C4-2B (cell line): ENCODE measurements at regions not wholly inside any gene's neighbourhood (a gene's known extent, or its start where the extent isn't known, plus 50 kb on each side); places are given as distances from the start of the nearest gene placed in this dataset.
"Not testable (repeated sequence)": the region's sequence is repeated elsewhere in the genome, so short reads cannot be mapped to it uniquely, and the experiment has no call there.

Source experiments
- H3K27ac ChIP-seq: fragments of 450-650 bp; 2 replicates; pipeline ENCODE4 v1.5.1; 2017
- CTCF ChIP-seq: fragments of 450-650 bp; conservative IDR thresholded peaks from 2 replicates; pipeline ENCODE4 v1.5.1; 2017; ENCODE audit warnings: mild to moderate bottlenecking
- ZFX ChIP-seq: fragments of 450-650 bp; IDR thresholded peaks from 2 replicates; pipeline ENCODE4 v1.6.1; 2017

DNA sequence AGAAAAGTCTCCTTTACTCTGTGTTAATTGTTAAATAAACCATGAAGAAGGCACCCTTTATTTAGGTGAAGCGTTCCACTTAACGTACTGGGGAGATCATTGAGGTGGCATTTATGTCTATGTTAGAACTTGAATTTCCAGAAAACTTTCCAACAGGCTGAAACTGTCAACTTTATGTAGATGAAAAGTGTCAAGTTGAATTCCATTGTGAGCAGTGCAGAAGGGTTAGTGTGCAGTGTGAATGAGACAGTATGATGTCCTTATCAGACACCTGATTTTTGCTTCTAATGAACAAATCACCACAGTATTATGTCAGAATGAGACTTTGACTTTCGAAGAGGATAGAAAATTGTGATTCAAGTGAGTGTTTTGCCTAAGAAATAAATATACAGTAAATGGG lies 761.6 kb upstream of the SEMA6A start:
- TF ChIP-seq ZFX: no peak
- TF ChIP-seq CTCF: no peak
- H3K27ac ChIP-seq: no peak overlapping the region

DNA sequence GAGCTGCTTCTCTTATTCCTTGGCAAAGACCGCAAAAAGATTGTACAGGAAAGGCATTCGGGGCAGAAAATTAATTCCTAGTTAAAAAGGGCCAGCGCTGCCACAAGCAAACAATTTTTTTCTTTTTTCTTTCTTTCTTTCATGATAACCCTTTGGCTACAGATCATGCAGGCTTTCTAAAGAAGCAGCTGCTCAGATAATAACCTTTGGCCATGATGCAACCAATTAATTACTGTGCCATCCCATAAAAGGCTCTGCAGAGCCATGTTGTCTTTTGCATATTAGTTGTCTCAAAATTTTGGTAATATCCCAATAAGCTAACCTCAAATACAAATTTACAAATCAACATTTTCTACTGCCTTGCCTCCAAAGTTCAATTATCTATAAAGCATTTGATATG lies 758.4 kb upstream of the SEMA6A start:
- H3K27ac ChIP-seq: no peak overlapping the region
- no peak for TF ChIP-seq CTCF
- TF ChIP-seq ZFX: no peak

- TF ChIP-seq ZFX: no peak
- TF ChIP-seq CTCF: no peak
- no peak overlapping the region for H3K27ac ChIP-seq
These were observed 757.7 kb upstream of the SEMA6A start for GRCh38 chr5:117332341-117332740.

- TF ChIP-seq CTCF (no peak), ZFX (no peak)
- no peak overlapping the region for H3K27ac ChIP-seq
These were observed 752.9 kb upstream of the SEMA6A start for GRCh38 chr5:117327511-117327910.

DNA sequence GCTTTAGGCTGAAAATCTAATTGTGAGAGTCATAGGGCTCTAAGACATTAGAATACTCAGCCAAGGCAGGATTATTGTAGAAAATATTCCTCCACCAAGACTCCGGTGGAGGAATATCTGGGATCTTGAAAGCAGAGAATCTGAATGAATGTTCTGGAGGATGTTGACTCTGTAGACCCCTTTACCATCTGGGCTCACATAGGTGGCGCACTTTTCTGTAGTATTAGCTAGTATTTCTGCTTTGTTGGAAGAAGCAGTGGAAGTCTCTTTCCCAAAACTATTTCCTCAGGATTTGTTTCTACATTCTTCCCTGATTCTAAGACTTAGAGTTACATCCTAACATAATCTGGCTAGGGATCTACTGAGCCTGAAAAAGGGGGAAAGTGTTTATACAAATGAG lies 752.4 kb upstream of the SEMA6A start:
- H3K27ac ChIP-seq: no peak overlapping the region
- TF ChIP-seq ZFX (no peak), CTCF (0 out of 2 replicates have a peak, but pooled peaks have one; percentile 12)

DNA sequence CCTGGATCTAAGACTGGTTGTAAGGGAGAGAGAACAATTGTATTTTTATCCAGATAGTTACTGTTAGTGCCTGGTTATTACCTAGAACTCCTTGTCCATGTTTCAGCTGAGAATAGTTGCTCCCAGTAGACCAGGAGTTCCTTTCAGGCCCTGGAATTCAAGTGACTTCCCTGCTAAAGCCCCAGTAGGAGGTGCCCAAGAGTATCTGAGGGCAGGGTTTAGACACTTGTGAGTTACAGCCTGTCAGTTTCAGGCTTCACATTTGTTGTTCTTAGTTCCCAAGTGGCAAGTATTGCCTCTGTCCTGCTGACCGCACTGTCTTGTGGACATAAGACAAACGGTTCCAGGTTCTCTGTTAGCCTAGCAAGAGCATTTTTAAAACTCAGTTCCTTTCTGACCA lies 743.9 kb upstream of the SEMA6A start:
- TF ChIP-seq ZFX (no peak), CTCF (peak; percentile 33)

DNA sequence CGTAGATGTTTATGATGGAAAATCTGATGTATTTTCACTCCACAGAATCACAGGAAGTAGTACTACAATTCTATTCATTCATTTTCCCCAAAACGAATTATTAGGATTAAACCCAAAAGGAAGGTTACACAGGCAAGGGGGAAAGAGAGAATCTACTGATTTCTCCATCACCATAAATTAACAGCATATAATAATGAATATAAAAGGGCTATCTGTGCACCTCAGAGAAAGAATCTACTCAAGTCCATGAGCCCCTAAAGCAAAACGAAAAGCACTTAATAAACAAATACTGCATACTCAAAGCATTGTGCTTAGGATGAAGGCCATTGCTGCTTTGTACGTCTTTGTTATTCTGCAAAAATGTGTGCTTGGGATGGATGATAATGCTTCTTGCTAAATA lies 740.5 kb upstream of the SEMA6A start:
- no peak for TF ChIP-seq ZFX
- TF ChIP-seq CTCF: no peak
- H3K27ac ChIP-seq: no peak overlapping the region

More for the DNA sequence above, 743.9 kb upstream of the SEMA6A start:
- no peak overlapping the region for H3K27ac ChIP-seq

DNA sequence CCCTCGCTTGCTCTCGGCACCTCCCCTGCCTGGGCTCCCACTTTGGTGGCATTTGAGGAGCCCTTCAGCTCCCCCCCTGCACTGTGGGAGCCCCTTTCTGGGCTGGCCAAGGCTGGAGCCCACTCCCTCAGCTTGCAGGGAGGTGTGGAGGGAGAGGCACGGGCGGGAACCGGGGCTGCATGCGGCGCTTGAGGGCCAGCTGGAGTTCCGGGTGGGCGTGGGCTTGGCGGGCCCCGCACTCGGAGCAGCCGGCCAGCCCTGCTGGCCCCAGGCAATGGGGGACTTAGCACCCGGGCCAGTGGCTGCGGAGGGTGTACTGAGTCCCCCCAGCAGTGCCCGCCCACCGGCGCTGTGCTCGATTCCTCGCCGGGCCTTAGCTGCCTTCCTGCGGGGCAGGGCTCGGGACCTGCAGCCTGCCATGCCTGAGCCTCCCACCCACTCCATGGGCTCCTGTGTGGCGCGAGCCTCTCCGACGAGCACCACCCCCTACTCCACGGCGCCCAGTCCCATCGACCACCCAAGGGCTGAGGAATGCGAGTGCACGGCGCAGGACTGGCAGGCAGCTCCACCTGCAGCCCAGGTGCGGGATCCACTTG lies 730.0 kb upstream of the SEMA6A start:
- not testable (repeated sequence) for H3K27ac ChIP-seq
